NCI-H128 (cell line): ENCODE measurements at regions not wholly inside any gene's neighbourhood (a gene's known extent, or its start where the extent isn't known, plus 50 kb on each side); places are given as distances from the start of the nearest gene placed in this dataset.

ENCODE experiments used
- DNase-seq: peaks from one replicate; lab custom pipeline; 2025; ENCODE audit not compliant: unreplicated experiment; lab: John Stamatoyannopoulos, UW

GRCh38 chr7:84684836-84685480 lies 490.4 kb upstream of the SEMA3A start:
- DNase-seq, result no peak

GRCh38 chr7:84682543-84682942 lies 488.0 kb upstream of the SEMA3A start:
- no peak for DNase-seq

GRCh38 chr7:84678841-84679240 lies 484.3 kb upstream of the SEMA3A start:
- DNase-seq, result no peak

GRCh38 chr7:84677117-84677732 lies 482.6 kb upstream of the SEMA3A start:
- DNase-seq, result no peak

GRCh38 chr7:84675633-84676034 lies 481.0 kb upstream of the SEMA3A start:
- DNase-seq, result no peak

- no peak for DNase-seq
These were observed 479.8 kb upstream of the SEMA3A start for GRCh38 chr7:84674236-84674913.

GRCh38 chr7:84669177-84669732 lies 474.7 kb upstream of the SEMA3A start:
- DNase-seq, result no peak

- no peak for DNase-seq
These were observed 473.5 kb upstream of the SEMA3A start for GRCh38 chr7:84668116-84668515.

- DNase-seq, result no peak
These were observed 472.1 kb upstream of the SEMA3A start for GRCh38 chr7:84666651-84667050.

- DNase-seq, result no peak
These were observed 470.8 kb upstream of the SEMA3A start for GRCh38 chr7:84665339-84665738.

GRCh38 chr7:84664626-84665025 lies 470.0 kb upstream of the SEMA3A start:
- DNase-seq, result no peak

GRCh38 chr7:84663224-84663623 lies 468.6 kb upstream of the SEMA3A start:
- no peak for DNase-seq

GRCh38 chr7:84658286-84658685 lies 463.7 kb upstream of the SEMA3A start:
- no peak for DNase-seq

GRCh38 chr7:84654273-84654672 lies 459.7 kb upstream of the SEMA3A start:
- no peak for DNase-seq

- no peak for DNase-seq
These were observed 457.3 kb upstream of the SEMA3A start for GRCh38 chr7:84651876-84652275.

- no peak for DNase-seq
These were observed 453.5 kb upstream of the SEMA3A start for GRCh38 chr7:84647797-84648757.

GRCh38 chr7:84642611-84643010 lies 448.0 kb upstream of the SEMA3A start:
- no peak for DNase-seq

- no peak for DNase-seq
These were observed 446.0 kb upstream of the SEMA3A start for GRCh38 chr7:84640637-84641036.

GRCh38 chr7:84638339-84638697 lies 443.7 kb upstream of the SEMA3A start:
- DNase-seq, result no peak

GRCh38 chr7:84637568-84638338 lies 443.2 kb upstream of the SEMA3A start:
- no peak for DNase-seq
